Muscle of leg (tissue), 3 donors: ENCODE measurements at regions not wholly inside any gene's neighbourhood (a gene's known extent, or its start where the extent isn't known, plus 50 kb on each side); places are given as distances from the start of the nearest gene placed in this dataset.
A peak's percentile ranks its signal among the peaks of the same experiment; 100 is the strongest.

Experiments used
- DNase-seq: peaks from one replicate; pipeline ENCODE4 v3.0.0; 2013
- H3K27ac ChIP-seq: one replicate; pipeline ENCODE4 v1.5.1; 2013; ENCODE audit warnings: mild to moderate bottlenecking, low read length, control low read depth
- H3K27me3 ChIP-seq: one replicate; pipeline ENCODE4 v1.6.1; 2013; ENCODE audit warnings: low read length; ENCODE audit not compliant: control insufficient read depth, insufficient read depth
- H3K36me3 ChIP-seq: one replicate; pipeline ENCODE4 v1.6.1; 2013; ENCODE audit warnings: low read length; ENCODE audit not compliant: control insufficient read depth, insufficient read depth
- H3K4me1 ChIP-seq: one replicate; pipeline ENCODE4 v1.6.1; 2013; ENCODE audit warnings: low read length; ENCODE audit not compliant: control insufficient read depth, insufficient read depth
- H3K4me3 ChIP-seq: one replicate; pipeline ENCODE4 v1.5.1; 2013; ENCODE audit warnings: low read length, control low read depth
- H3K9me3 ChIP-seq: replicated peaks from 2 replicates; pipeline ENCODE4 v1.6.1; 2013; ENCODE audit warnings: low read depth, low read length; ENCODE audit not compliant: control insufficient read depth
- WGBS: methylation state at CpG from one replicate; pipeline ENCODE4 v1.1.5; 2013; ENCODE audit warnings: missing lambda C conversion rate; ENCODE audit not compliant: insufficient coverage; 5-methylcytosine and 5-hydroxymethylcytosine counted together

DNA sequence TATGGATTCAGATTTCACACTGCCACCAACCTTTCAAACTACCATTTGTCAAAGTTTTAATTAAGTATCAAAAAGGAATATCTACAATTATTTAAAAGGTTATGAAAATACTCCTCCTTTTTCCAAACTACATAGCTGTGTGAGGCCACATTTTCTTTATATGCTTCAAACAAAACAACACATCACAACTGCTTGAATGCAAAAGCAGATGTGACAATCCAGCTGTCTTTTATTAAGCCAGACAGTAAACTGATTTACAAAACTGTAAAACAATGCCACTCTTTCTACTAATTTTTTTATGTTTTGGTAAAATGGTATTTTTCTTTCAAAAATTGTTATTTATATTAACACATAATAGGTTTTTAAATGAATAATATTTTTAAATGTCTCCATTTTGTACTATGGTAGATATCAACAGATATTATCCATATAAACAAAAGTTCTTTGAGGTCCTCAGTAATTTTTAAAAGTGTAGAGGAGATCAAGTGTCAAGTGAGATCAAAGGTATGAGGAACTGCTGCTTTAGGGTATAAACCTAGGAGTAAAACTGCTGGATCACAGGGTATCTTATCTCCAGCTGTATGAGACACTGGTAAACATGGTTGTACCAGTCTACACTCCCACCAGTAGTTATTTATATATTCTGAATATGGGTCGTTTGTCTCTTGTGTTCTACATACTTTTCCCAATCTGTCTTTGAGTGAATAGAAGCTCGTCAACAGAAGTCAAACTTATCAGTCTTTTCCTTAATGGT is 68.8 kb upstream of the SERTAD2 start:
- WGBS = no CpG with 5 or more reads among the region's 2 CpGs
- DNase-seq = peak; percentile 30
- no peak overlapping the region for H3K4me3 ChIP-seq

DNA sequence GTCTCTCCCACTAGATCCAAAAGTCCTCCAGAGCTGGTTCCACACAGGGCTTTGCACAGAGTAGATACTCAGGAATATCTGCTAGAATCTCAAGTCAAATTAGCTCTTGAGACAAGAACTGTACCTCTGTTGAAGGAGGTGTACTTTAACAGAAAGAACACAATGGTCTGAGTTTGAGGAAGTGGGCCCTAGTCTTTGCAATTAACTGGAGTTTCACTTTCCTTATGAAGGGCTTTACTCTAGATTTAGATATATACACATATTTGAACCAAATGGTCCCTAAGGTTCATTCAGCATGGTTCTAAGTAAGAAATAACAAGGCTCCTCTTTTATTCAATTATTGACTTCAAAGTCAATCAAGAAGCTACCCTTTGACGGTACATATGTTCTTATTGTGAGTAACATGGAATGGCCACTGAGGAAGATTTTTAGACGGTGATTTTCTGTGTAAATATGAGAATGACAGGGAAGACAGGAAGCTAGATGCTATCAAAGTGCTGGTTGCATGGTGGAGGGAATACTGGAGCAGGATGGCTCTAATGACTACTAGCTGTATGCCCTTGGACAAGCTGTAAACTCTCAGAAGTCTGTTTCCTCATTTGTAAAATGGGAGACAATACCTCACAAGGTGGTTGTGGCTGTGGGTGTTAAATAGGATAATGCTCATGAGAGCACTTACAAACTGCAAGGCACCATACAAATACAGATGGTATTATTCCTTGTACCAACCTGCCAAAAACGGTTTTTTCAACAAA is 73.5 kb upstream of the SERTAD2 start:
- Histone ChIP-seq H3K9me3 (no peaks in the 10 kb centered on the region), H3K4me3 (no peak overlapping the region), H3K36me3 (no peaks in the 10 kb centered on the region), H3K4me1 (peaks cover 7% of the 10 kb centered on the region), H3K27ac (no peak overlapping the region), H3K27me3 (no peaks in the 10 kb centered on the region)
- DNase-seq = peak; percentile 32
- WGBS = 73% methylated on average over 2 of the region's 3 CpGs

More for the DNA sequence above, 68.8 kb upstream of the SERTAD2 start:
- H3K4me1 ChIP-seq = no peaks in the 10 kb centered on the region
- no peak overlapping the region for H3K27ac ChIP-seq
- no peaks in the 10 kb centered on the region for H3K9me3 ChIP-seq
- H3K27me3 ChIP-seq = no peaks in the 10 kb centered on the region
- no peaks in the 10 kb centered on the region for H3K36me3 ChIP-seq

DNA sequence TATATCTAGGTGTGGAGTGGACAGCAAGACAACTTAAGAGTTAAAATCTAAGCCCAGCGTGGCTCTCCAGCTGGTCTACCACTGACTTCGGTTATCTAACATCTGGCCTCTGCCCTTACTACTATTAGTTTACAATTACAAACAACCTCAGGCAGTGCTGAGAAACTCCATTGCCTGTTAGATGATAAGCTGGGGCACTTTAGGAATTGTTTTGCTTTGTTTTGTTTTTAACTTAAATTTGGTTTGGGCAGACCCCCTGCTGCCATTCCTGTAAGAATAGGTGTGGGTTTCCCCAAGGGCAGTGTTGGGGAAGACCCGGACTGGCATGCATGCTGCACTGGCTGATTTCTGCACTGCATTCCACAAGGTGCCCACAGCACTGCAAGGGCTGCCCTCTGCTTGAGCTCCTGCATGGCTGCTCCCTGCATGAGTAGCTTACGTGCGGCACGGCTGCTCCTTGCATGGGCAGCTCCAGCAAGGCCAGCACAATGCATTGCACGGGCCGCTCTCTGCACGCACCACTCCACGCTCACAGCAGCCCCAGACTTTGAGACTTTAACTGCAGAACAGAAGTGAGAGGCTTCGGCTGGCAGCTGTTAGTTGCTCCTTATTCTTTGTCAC is 74.2 kb upstream of the SERTAD2 start:
- Histone ChIP-seq H3K27ac (no peak overlapping the region), H3K4me3 (no peak overlapping the region), H3K4me1 (peaks cover 7% of the 10 kb centered on the region), H3K27me3 (no peaks in the 10 kb centered on the region), H3K9me3 (no peaks in the 10 kb centered on the region), H3K36me3 (no peaks in the 10 kb centered on the region)
- DNase-seq = no peak
- WGBS = 78% methylated on average over 7 of the region's 11 CpGs

DNA sequence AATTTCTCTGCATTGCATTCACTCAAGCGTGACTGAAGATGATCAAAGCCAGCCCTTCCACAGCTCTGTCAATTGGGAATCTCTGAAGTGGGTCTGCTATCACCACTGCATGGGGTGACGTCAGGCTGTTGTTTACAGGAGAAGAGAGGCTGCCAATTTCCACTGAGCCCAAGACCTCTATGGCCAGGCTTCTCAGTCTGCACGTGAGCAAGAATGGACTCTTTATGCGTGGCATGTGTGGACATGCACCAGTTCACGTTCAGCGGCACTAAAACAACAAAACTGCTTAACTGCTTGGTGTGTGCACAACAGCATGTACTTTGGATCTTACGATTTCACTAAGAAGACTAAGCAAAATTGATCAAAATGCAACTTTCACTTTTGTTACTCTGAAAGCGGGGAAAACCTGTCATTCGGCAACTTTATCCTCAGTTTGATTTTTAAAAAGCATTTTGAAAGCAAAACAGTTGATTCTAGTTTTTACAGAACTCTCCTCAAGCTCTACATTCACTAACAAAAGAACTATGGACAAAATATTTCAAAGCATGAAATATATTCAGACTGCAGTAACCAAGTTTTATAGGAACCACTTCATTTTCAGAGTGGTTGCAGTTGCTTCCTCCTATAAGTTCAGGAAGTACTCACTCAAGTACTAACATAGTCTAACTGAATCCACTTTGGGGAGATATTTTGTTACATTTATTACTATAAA is 77.0 kb upstream of the SERTAD2 start:
- Histone ChIP-seq H3K4me3 (peak overlapping the region; percentile 27), H3K27me3 (no peaks in the 10 kb centered on the region), H3K9me3 (no peaks in the 10 kb centered on the region), H3K4me1 (peaks cover 7% of the 10 kb centered on the region), H3K27ac (peak overlapping the region; percentile 81), H3K36me3 (no peaks in the 10 kb centered on the region)
- DNase-seq = peak; percentile 90
- 17% methylated on average over 5 of the region's 9 CpGs for WGBS

DNA sequence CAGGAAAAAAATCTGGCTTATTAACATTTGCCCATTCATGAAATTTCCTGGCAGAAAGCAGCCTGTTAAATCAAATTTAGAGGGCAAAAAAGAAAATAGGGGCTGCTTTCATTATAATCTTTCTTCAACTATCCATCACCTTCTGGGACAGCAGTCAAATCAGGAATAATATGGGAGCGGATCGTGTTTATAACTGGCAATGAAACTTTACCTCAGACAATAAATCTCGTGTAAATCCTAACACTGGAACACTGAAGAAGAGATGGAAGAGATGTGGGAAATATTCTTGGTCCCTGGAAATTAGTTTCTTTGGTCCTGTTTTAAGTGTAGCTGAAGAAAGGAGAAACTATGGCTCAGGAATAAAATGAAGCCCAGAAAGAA is 77.5 kb upstream of the SERTAD2 start:
- WGBS = no CpG with 5 or more reads among the region's 3 CpGs
- no peaks in the 10 kb centered on the region for H3K9me3 ChIP-seq
- H3K27me3 ChIP-seq = no peaks in the 10 kb centered on the region
- H3K4me3 ChIP-seq = no peak overlapping the region
- H3K27ac ChIP-seq = peak overlapping the region; percentile 81
- DNase-seq = no peak
- H3K4me1 ChIP-seq = peaks cover 7% of the 10 kb centered on the region
- H3K36me3 ChIP-seq = no peaks in the 10 kb centered on the region

DNA sequence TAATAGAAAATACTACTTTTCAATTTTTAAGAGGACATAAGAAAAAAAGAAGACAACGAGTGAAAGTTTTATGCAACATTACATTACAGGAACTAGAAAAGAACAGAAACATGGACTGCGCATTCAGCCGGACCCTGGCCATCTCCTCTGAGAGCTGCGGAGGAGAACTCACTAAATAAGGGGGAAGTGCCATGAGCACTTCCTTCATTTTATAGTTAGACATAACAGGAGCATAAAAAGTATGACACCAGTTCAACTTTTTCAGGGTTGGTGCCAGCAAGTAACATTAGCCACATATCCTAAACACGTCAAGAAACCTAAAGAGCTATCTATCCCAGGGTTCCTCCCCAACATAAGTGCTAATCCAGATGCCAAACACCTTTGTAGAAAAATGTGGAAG is 78.0 kb upstream of the SERTAD2 start:
- WGBS = no CpG with 5 or more reads among the region's 5 CpGs
- no peaks in the 10 kb centered on the region for H3K36me3 ChIP-seq
- H3K4me1 ChIP-seq = peaks cover 7% of the 10 kb centered on the region
- no peak overlapping the region for H3K4me3 ChIP-seq
- no peaks in the 10 kb centered on the region for H3K9me3 ChIP-seq
- DNase-seq = peak; percentile 46
- H3K27me3 ChIP-seq = no peaks in the 10 kb centered on the region
- H3K27ac ChIP-seq = peak overlapping the region; percentile 81

DNA sequence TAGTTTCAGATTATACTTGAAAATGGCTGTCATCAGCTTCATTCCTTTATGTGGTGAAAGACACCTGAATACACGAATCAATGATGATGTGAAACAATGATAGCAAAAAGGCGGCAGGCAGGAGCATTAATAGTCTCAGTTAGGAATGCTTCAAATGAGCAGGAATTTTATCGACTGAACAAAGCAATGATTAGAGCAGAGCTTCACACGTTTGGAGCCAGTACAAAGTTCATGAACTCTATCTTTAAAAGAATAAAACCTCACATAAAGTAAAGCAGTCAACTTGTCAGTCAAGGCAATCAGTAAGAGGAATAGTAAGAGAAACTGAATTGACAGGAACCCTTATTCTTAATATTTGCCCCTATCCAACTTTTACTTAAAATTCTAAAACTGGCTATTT is 78.4 kb upstream of the SERTAD2 start:
- H3K27ac ChIP-seq = no peak overlapping the region
- H3K9me3 ChIP-seq = no peaks in the 10 kb centered on the region
- no peaks in the 10 kb centered on the region for H3K36me3 ChIP-seq
- no peak overlapping the region for H3K4me3 ChIP-seq
- 67% methylated on average over 2 of the region's 4 CpGs for WGBS
- H3K4me1 ChIP-seq = peaks cover 7% of the 10 kb centered on the region
- no peaks in the 10 kb centered on the region for H3K27me3 ChIP-seq
- DNase-seq = no peak

DNA sequence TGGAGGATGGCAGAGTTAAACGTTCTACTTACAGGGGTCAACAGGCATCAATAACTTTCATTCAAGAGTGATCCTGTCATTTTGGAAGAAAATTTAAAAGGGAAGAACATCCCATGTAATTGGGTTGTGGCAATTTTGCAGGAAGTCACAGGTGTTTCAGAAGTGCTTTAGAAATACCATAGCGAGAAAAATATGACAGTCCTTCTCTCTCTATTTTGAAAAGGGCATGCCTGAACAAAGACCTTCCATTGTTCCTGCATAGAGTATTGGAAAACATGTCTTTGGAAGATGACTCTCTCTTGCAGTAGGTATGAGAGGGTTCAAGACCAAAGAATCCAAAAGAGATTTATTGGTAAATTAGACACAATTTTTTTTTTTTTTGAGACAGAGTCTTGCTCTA is 81.8 kb upstream of the SERTAD2 start:
- no CpG with 5 or more reads among the region's 2 CpGs for WGBS
- no peaks in the 10 kb centered on the region for H3K27me3 ChIP-seq
- H3K4me1 ChIP-seq = peaks cover 1% of the 10 kb centered on the region
- H3K36me3 ChIP-seq = no peaks in the 10 kb centered on the region
- DNase-seq = no peak
- H3K4me3 ChIP-seq = no peak overlapping the region
- no peak overlapping the region for H3K27ac ChIP-seq
- H3K9me3 ChIP-seq = no peaks in the 10 kb centered on the region

DNA sequence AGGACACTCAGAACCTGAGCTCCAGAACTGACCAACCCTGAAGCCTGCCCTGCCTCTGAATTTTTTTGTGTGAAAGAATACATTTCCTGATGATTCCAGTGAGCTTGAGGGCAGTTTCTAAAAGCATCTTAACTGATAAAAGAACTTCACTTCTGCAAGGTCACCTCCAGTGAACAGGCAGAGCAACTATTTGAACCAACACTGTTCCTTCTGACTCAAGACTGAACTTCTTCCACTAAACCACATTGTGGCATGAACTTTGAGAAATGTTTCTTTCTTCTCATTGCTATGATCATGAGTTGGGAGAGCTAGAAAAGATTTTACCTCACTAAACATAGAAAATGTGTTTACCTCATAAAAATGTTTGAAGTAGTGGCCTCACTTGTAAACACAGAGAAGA is 83.8 kb upstream of the SERTAD2 start:
- Histone ChIP-seq H3K27ac (no peak overlapping the region), H3K4me3 (no peak overlapping the region), H3K27me3 (no peaks in the 10 kb centered on the region), H3K4me1 (no peaks in the 10 kb centered on the region), H3K9me3 (no peaks in the 10 kb centered on the region), H3K36me3 (no peaks in the 10 kb centered on the region)
- no peak for DNase-seq

DNA sequence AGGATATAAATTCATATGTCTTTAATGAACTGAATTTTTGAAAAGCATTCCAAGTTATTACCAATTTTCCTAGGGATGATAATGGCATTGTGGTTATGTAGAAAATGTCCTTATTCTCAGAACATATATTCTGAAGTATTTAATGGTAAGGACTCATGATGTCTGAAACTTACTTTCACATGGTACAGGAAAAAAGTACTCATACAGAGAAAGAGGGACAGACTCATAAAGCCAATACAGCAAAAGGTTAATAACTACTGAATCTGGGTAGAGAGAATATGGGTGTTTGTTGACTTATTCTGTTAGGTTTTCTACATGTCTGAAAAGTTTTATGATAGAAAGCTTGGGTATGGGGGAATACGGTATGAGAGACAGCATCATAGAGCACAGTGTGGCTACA is 84.3 kb upstream of the SERTAD2 start:
- no CpG with 5 or more reads among the region's 1 CpG for WGBS
- no peak for DNase-seq
- Histone ChIP-seq H3K27ac (no peak overlapping the region), H3K9me3 (no peaks in the 10 kb centered on the region), H3K36me3 (no peaks in the 10 kb centered on the region), H3K4me1 (no peaks in the 10 kb centered on the region), H3K27me3 (no peaks in the 10 kb centered on the region), H3K4me3 (no peak overlapping the region)
